OCI-LY7 (cell line): ENCODE measurements at regions not wholly inside any gene's neighbourhood (a gene's known extent, or its start where the extent isn't known, plus 50 kb on each side); places are given as distances from the start of the nearest gene placed in this dataset.

ENCODE experiments used
- BruUV-seq: library from RNA; stranded (reverse); fragments of 400-500 nt; replicated peaks from 2 replicates; lab custom pipeline; 2021; lab: Mats Ljungman, UMichigan
- CTCF ChIA-PET: fragments of 300-600 bp; sonication (Branson Sonifier 250); formaldehyde crosslinking; loops from one replicate; lab custom pipeline; 2022; ENCODE audit warnings: antibody characterized with exemption; ENCODE audit not compliant: unreplicated experiment; lab: Charles Lee
- POLR2A ChIA-PET: fragments of 300-600 bp; sonication (Branson Sonifier 250); formaldehyde crosslinking; loops from one replicate; lab custom pipeline; 2022; ENCODE audit warnings: antibody characterized with exemption; lab: Charles Lee
- DNase-seq: peaks from one replicate; pipeline ENCODE4 v3.0.0-alpha.2; 2015; ENCODE audit warnings: low spot score
- H2AFZ ChIP-seq: fragments of 200-600 bp; sonication (generic), shearing (Covaris generic); 2 replicates; pipeline ENCODE4 v1.6.1; 2014; ENCODE audit warnings: mild to moderate bottlenecking, antibody characterized with exemption, low read length, moderate library complexity
- H3K27ac ChIP-seq: fragments of 200-600 bp; sonication (generic); 2 replicates; pipeline ENCODE4 v1.5.1; 2014; ENCODE audit warnings: mixed run types, low read depth, mild to moderate bottlenecking, moderate library complexity, low read length, inconsistent platforms; ENCODE audit not compliant: poor library complexity, severe bottlenecking
- H3K36me3 ChIP-seq: fragments of 200-600 bp; sonication (generic); 2 replicates; pipeline ENCODE4 v1.6.1; 2014; ENCODE audit warnings: mild to moderate bottlenecking, antibody characterized with exemption, low read length, moderate library complexity, mixed read lengths; ENCODE audit not compliant: insufficient read depth
- H3K4me1 ChIP-seq: fragments of 200-600 bp; sonication (generic); 2 replicates; pipeline ENCODE4 v1.5.1; 2014; ENCODE audit warnings: mild to moderate bottlenecking, low read length; ENCODE audit not compliant: insufficient read depth, poor library complexity, severe bottlenecking
- H3K4me2 ChIP-seq: fragments of 200-600 bp; sonication (generic); 2 replicates; pipeline ENCODE4 v1.6.1; 2014; ENCODE audit warnings: mild to moderate bottlenecking, low read length
- H3K4me3 ChIP-seq: fragments of 200-600 bp; sonication (generic); 2 replicates; pipeline ENCODE4 v1.5.1; 2014; ENCODE audit warnings: mild to moderate bottlenecking, low read depth, low read length; ENCODE audit not compliant: poor library complexity, severe bottlenecking
- H3K79me2 ChIP-seq: fragments of 200-600 bp; sonication (generic); 2 replicates; pipeline ENCODE4 v1.6.1; 2016; ENCODE audit warnings: low read depth, mild to moderate bottlenecking, low read length, moderate library complexity, mixed read lengths; ENCODE audit not compliant: insufficient read depth
- H3K9me2 ChIP-seq: fragments of 200-600 bp; sonication (generic); 2 replicates; pipeline ENCODE4 v1.6.1; 2016; ENCODE audit warnings: mild to moderate bottlenecking, low read length, mixed read lengths; ENCODE audit not compliant: insufficient read depth
- H3K9me3 ChIP-seq: fragments of 200-600 bp; sonication (generic); 2 replicates; pipeline ENCODE4 v1.6.1; 2014; ENCODE audit warnings: mild to moderate bottlenecking, mixed run types, low read length, mixed read lengths
- H4K20me1 ChIP-seq: fragments of 200-600 bp; sonication (generic); 2 replicates; pipeline ENCODE4 v1.6.1; 2014; ENCODE audit warnings: mild to moderate bottlenecking, antibody characterized with exemption, low read length, moderate library complexity, mixed read lengths; ENCODE audit not compliant: insufficient read depth
- CTCF ChIP-seq: fragments of 200-600 bp; sonication (generic); conservative IDR thresholded peaks from 2 replicates; pipeline ENCODE4 v1.5.1; 2014; ENCODE audit warnings: mild to moderate bottlenecking, antibody characterized with exemption, low read length, moderate library complexity, mixed read lengths
- EZH2phosphoT487 ChIP-seq: fragments of 200-600 bp; sonication (generic); IDR thresholded peaks from 2 replicates; pipeline ENCODE4 v1.6.1; 2018; ENCODE audit warnings: low read depth, borderline replicate concordance, mild to moderate bottlenecking, mixed run types, antibody characterized with exemption, low read length, moderate library complexity, mixed read lengths
- intact Hi-C: fragments of 100-400 bp; cut with micrococcal nuclease; formaldehyde crosslinking; loops from one replicate; pipeline ENCODE4 v1.10.0; 2022; ENCODE audit not compliant: unreplicated experiment

- intact Hi-C loops, result no loop called here
- Histone ChIP-seq H3K9me3 (no peaks in the 10 kb centered on the region; the same call in 1 of the 2 replicates), H3K9me2 (no peaks in the 10 kb centered on the region), H3K79me2 (no peaks in the 10 kb centered on the region), H2AFZ (no peak overlapping the region), H4K20me1 (no peaks in the 10 kb centered on the region), H3K27ac (no peak overlapping the region), H3K4me2 (no peak overlapping the region), H3K36me3 (no peaks in the 10 kb centered on the region), H3K4me3 (no peak overlapping the region), H3K4me1 (peaks cover 4% of the 10 kb centered on the region)
- BruUV-seq, result no TSS peak
- ChIA-PET POLR2A (interaction anchor here (0.7 to 1.1 kb wide), 4 partner anchors 20 to 277 kb away, joined by 3 to 4 read pairs (median 4); no protein-coding TSS in a partner anchor), CTCF (no interaction called here)
- TF ChIP-seq CTCF (no peak), EZH2phosphoT487 (no peak)
- DNase-seq, result no peak
Observed at GRCh38 chr2:39998617-39999016, 219.6 kb upstream of the THUMPD2 start.

- Histone ChIP-seq H3K79me2 (no peaks in the 10 kb centered on the region), H3K27ac (no peak overlapping the region), H3K36me3 (no peaks in the 10 kb centered on the region), H3K9me3 (no peaks in the 10 kb centered on the region), H3K9me2 (no peaks in the 10 kb centered on the region), H2AFZ (0 out of 2 replicates have a peak overlapping the region, but pooled peaks have one; percentile 31), H4K20me1 (no peaks in the 10 kb centered on the region), H3K4me3 (no peak overlapping the region), H3K4me1 (peaks cover 4% of the 10 kb centered on the region), H3K4me2 (no peak overlapping the region)
- no TSS peak for BruUV-seq
- intact Hi-C loops, result no loop called here
- ChIA-PET POLR2A (no interaction called here), CTCF (no interaction called here)
- DNase-seq, result peak; percentile 42
- no peak for TF ChIP-seq EZH2phosphoT487
Observed at GRCh38 chr2:39996653-39997080, 217.6 kb upstream of the THUMPD2 start.

- H4K20me1 ChIP-seq, result no peaks in the 10 kb centered on the region
- ChIA-PET CTCF (no interaction called here), POLR2A (no interaction called here)
- H3K4me2 ChIP-seq, result no peak overlapping the region
- no peak for DNase-seq
- TF ChIP-seq EZH2phosphoT487 (no peak), CTCF (no peak)
- no peak overlapping the region for H3K27ac ChIP-seq
- no peaks in the 10 kb centered on the region for H3K9me3 ChIP-seq
- no peaks in the 10 kb centered on the region for H3K9me2 ChIP-seq
- H3K4me1 ChIP-seq, result peaks cover 4% of the 10 kb centered on the region
- no peaks in the 10 kb centered on the region for H3K79me2 ChIP-seq
- intact Hi-C loops, result no loop called here
- H2AFZ ChIP-seq, result no peak overlapping the region
- no TSS peak for BruUV-seq
- H3K36me3 ChIP-seq, result no peaks in the 10 kb centered on the region
- no peak overlapping the region for H3K4me3 ChIP-seq
Observed at GRCh38 chr2:39995005-39995737, 216.1 kb upstream of the THUMPD2 start.
